Inferior parietal cortex (tissue), 1 donor: ENCODE measurements at regions not wholly inside any gene's neighbourhood (a gene's known extent, or its start where the extent isn't known, plus 50 kb on each side); places are given as distances from the start of the nearest gene placed in this dataset.
"Not testable (repeated sequence)": the region's sequence is repeated elsewhere in the genome, so short reads cannot be mapped to it uniquely, and the experiment has no call there.

ENCODE experiments used
- DNase-seq: peaks from one replicate; pipeline ENCODE4 v3.0.0-alpha.2; 2016; ENCODE audit errors: extremely low spot score

GRCh38 chr15:49706805-49707204 is 86.0 kb downstream of the DTWD1 start:
- DNase-seq, result no peak

DNA sequence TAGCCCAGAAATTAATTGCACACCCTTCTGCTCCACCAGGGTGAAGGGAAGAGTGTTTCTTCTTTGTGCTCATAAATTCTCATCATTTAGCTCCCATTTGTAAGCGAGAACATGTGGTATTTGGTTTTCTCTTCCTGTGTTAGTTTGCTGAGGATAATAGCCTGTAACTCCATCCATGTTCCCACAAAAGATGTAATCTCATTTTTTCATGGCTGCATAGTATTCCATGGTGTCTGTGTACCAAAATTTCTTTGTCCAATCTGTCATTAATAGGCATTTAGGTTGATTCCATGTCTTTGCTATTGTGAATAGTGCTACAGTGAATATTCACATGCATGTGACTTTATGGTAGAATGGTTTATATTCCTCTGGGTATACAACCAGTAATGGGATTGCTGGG is 86.8 kb downstream of the DTWD1 start:
- DNase-seq, result no peak

DNA sequence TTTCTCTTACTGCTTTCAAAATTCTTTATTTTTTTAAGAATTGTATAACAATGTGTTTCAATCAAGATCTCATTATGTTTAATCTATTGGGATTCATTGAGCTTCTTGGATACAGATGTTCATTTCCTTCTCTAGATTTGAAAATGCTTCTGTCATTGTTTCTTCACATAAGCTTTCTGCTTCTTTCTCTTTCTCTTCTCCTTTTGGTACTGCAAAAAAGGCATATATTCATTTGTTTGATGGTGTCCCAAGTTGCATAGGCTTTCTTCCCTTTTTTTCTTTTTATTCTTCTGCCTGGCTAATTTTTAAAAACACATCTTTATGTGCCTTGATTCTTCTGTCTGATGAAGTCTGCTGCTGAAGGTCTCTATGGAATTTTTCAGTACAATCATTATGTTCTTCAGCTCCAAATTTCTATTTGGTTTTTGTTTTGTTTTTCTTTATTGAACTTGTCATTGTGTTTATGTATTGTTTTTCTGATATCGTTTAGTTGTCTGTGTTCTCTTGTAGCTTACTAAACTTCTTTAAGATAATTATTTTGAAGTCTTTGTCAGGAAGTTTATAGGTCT is 88.9 kb downstream of the DTWD1 start:
- no peak for DNase-seq

DNA sequence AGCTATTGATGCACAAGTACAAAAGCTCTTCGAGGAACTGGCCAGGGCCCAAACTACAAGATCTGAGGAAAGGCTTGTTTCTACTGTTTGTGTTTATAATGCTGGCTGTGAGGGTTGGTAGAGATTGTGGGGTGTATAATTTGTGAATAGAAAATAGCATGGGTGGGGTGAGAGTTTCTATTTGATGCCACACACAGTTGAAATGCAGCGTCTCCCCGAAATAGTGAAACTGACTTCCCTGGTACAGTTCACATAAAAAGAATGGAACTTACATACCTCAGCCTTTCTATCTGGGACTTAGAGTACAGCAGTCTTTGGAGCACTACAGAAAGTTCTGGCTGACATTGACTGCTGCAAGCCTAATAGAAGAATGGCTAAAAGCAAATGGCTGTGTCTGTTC is 91.3 kb downstream of the DTWD1 start:
- no peak for DNase-seq

DNA sequence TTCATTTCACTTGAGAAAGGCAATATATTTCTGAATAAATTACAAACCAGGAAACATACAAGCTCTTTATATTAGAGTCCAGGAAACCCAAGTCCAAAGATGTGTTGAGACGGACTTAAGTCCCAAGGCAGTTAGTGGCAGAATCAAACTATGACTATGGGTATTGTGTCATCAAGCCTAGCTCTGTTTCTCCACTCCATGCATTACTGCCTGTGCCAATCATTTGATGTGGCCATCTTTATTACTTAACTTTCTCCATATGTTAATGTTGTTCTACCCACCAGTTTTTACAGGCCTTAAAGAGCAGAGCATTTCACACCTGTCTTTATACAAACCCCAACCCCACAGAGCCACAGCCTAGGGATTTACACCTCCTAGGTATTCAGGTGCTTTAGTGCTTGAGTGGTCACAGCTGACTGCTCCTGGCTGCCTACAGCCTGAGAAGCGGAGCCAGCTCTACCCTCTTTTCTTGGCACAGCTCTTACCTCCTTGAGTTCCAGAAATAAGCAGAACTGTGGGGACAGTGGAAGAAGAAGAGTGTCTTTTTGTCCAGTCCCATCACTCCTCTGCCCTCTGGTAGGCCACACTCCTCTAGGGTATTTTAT is 92.1 kb downstream of the DTWD1 start:
- no peak for DNase-seq

GRCh38 chr15:49715211-49715610 is 94.4 kb downstream of the DTWD1 start:
- DNase-seq, result no peak

DNA sequence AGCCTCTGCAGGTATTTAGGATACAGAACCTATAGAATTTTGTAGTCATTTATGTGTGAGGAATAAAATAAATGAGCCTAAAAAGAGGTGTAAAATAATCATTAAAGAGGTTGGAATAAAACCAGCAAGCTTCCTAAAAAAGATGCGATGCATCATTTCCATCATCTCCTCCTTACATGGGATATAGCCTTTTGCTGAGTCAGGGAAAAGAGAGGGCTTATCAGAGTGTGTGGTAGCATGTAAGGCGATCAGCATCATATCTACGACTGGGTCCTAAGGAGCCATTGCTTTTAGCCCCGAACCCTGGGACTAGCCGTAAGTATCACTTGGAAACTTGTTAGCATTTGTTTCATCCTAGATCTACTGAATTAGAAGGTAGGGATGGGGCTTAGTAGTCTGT is 94.9 kb downstream of the DTWD1 start:
- no peak for DNase-seq

DNA sequence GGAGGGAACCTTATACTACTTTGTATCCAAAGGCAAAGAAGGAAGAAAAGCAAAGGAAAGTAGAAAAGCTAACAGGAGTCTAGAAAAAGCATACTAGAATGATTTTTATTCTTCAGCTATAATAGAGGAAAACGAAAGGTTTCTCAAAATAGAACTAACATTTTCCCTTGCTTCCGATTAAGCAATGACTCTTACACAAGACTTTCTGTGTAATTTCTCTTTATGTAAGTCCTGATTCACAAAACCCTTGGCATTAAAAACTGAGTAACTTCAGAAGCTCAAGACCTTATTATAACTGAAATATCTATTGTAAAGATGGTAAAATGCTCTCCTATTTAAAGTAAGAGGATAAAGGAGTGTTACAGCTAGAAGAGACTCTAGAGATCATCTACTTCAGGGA is 97.4 kb downstream of the DTWD1 start:
- DNase-seq, result peak; percentile 36

- no peak for DNase-seq
Measured at GRCh38 chr15:49718846-49719245, 98.0 kb downstream of the DTWD1 start.

DNA sequence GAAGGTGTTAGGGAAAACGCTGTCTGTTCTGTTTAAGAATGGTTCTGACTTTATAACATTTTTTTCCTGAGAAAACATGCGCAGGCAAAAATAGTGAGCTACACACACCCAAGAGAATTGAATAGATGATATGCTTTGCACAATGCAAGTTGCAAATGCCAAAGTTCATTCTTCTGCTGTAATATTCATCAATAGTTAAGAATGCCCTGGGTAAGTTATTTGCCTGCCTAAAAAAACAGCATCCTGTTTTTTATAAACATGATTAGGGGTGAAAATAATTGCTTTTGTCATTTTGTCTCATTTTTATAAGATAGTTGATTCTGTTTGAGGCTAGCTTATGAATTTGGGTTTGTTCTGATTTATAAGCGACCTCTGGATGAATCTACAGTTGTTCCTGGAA is 99.4 kb downstream of the DTWD1 start:
- DNase-seq, result no peak

DNA sequence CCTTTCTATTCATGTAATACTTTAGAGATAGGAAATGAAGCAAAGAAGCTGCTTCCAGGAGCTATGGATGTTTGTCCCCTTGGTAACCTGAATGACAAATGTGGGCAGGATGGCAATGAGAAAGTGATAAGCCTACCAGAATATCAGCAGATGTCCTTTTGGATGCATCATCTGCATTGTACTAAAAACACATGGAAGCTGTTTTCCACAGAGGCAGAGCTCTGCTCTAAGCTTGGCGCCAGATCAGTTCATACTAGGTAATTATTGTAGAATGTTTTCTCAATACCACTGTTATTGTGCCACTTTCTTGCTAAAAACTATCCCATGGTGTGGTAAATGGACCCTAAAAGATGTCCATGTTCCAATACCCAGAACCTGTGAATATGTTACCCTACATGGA is 100.2 kb downstream of the DTWD1 start:
- DNase-seq, result peak; percentile 11

DNA sequence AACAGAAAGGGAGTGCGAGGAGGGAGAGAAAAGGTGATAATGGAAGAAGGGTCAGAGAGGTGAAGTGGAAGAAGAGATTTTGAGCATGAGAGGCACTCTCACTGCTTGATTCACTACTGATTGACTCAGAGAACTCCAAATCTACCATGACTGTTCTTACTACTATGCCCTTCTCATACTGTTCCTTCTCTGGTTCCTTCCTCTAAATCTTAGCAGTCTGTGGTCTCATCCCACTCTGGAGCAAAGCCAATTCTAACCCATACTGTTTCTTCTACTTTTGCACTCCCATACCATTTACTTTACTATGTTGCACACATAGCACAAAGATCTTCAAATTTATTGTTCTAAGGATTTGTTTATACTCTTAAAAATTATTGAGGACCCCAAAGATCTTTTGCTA is 100.8 kb downstream of the DTWD1 start:
- DNase-seq, result no peak

DNA sequence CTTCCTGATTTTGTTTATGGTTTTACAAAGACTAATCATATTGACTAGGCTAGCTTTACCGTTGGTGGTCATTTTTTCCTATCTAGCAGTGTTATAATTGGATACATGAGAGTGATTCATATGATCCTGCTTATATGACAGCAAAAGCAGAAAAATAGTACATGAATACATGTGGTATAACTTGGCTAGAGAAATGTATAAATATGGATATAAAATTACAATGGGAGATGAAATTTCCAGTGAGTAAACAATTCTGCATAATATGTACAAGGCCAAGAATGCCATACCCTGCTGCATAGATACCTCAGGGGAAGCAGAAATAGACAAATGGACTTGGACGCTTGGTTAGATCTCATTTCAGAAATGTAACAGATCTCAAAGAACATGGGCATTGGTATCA is 103.1 kb downstream of the DTWD1 start:
- no peak for DNase-seq

DNA sequence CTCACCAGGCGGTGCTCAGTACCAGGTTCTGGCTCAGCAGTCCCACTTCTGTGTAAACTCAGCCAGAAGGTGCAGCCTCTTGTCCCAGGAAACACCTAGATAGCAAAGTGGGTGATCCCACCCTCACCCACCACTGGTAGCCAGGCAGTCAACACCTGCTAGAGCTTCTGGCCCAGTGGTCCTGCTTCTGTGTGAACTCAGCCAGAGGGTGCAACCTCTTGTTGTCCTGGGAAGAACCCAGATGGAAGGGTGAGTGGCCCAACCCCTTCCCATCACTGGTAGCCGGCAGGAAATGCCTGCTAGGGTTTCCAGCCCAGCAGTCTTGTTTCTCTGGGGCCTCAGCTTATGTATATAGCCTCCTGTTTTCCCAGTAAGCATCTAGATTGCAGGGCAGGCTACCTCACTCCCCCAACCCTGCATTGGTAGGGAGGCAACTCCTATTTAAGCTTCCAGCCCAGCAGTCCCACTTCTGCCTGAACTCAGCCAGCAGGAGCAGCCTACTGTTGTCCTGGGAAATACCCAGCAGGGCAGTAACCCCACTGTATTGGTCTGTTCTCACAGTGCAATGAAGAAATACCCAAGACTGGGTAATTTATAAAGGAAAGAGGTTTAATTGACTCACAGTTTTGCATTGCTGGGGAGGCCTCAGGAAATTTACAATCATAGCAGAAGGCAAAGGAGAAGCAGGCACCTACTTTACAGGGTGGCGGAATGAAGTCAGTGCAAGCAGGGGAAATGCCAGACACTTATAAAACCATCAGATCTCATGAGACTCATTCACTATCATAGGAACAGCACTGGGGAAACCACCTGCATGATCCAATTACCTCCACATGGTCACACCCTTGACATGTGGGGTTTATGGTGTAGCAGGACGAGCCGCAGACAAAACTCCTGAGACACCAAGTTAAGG is 110.6 kb downstream of the DTWD1 start:
- no peak for DNase-seq

DNA sequence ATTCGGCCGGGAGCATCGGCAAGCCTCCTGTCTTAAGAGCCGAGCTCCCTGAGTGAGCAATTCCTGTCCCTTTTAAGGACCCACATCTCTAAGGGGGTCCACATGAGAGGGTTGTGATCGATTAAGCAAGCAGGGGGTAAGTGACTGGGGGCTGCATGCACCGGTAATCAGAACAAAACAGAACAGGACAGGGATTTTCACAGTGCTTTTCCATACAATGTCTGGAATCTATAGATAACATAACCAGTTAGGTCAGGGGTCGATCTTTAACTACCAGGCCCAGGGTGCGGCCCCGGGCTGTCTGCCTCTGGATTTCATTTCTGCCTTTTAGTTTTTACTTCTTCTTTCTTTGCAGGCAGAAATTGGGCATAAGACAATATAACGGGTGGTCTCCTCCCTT is 111.3 kb downstream of the DTWD1 start:
- DNase-seq, result not testable (repeated sequence)

DNA sequence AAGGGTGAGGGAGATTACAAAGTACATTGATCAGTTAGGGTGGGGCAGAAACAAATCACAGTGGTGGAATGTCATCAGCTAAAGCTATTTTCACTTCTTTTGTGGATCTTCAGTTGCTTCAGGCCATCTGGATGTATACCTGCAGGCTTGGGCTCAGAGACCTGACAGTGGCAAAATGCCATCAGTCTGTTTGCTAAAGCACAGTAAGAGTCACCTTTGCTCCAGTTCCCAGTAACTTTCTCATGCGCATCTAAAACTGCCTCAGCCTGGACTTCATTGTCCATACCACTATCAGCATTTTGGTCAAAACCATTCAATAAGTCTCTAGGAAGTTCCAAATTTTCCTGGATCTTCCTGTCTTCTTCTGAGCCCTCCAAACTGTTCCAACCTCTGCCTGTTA is 113.2 kb downstream of the DTWD1 start:
- DNase-seq, result not testable (repeated sequence)

- DNase-seq, result no peak
Measured at GRCh38 chr15:49734831-49735508, 114.1 kb downstream of the DTWD1 start.

- no peak for DNase-seq
Measured at GRCh38 chr15:49737127-49737526, 116.3 kb downstream of the DTWD1 start.

- DNase-seq, result no peak
Measured at GRCh38 chr15:49741712-49742111, 120.9 kb downstream of the DTWD1 start.

DNA sequence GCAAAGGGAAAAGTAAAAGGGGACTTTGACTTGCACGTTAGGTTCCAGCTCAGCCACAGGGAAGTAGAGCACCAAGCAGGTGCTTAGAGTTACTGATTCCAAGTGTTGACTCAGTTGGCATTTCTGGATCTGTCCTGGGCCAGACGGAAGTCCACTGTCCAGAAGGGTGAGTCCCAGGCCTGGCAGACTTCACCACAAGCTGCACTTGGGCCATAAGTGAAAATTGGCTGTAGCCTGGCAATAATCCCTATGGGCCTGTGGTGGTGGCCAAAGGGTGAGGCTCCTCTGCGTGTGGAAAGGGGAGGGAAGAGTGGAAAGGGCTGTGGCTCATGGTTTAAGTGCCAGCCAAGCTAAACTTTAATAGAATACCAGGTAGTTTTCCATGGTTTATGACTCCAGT is 121.5 kb downstream of the DTWD1 start:
- DNase-seq, result no peak

- DNase-seq, result no peak
Measured at GRCh38 chr15:49747340-49747739, 126.5 kb downstream of the DTWD1 start.

GRCh38 chr15:49748791-49749190 is 127.9 kb downstream of the DTWD1 start:
- no peak for DNase-seq

GRCh38 chr15:49750553-49750952 is 129.7 kb downstream of the DTWD1 start:
- no peak for DNase-seq
